ENCODE measurements at regions not wholly inside any gene's neighbourhood (a gene's known extent, or its start where the extent isn't known, plus 50 kb on each side); places are given as distances from the start of the nearest gene placed in this dataset.

DNA sequence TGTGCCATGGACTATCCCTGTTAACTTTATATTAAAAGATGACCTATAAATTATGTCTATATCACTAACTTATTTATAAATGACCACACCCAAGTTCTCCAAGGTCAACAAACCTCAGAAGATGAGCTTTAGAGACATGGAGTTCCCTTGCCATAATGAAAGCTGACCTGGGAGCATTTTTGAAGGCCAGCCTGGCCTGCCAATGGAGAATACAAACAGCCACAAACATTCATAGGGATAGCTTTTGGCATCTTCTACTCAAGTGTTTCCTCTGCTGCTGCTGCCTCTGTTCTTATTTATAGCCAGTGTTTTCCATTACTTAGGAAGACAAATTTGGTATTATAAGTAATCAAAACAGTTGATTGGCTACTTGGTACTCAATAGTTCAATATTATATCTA is 117.3 kb upstream of the ADAMTS19 start:
- DNase-seq: no peak

DNA sequence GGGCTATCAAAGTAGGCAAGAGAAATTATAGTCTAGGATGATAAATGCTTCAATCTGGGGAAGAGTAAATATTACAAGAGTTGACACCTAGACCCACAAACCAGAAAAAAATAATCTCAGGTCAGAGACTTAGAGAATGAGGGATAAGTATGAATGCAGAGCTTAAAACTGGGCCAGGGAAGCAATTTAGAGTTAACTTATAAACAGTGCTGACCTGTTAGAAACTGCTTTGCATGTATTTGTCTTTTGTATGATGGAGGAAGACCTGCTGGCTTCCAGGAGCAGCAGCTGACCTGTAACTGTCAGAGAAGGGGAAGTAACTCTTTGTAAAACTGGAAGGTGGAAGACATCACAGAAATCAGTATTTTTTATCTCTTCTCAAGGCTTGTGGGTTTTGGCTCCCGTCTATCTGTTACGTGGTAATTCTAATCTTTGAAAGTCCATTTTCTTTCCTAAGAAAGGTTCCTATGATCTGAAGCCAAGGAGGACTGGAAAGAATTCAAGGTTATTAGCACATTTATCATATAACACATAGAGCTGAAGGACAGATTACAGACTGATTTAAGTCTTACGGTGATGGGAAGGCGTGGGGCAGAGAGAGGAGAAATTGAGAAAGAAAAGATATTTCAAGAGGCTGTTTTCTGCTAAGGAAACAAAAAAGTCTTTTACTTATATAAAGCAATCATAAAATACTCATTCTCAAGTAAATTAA is 114.7 kb upstream of the ADAMTS19 start:
- DNase-seq: no peak

DNA sequence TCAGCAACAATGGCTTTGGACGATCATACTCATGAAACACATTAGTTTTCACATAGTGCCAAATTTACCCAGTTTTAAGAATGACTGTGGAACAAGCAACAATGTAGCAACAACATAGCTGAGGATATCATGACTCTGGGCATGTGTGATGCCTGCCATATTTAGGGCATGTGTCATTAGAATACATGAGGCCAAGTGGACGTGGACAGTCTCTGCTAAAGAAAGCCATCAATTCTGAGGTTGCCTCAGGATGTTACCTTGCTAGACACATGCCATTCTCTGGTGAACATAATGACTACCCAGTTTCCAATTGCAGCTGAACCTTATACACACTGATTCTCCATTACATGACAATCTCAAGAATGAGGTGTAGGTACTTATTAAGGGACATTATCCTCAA is 103.3 kb upstream of the ADAMTS19 start:
- no peak for DNase-seq

DNA sequence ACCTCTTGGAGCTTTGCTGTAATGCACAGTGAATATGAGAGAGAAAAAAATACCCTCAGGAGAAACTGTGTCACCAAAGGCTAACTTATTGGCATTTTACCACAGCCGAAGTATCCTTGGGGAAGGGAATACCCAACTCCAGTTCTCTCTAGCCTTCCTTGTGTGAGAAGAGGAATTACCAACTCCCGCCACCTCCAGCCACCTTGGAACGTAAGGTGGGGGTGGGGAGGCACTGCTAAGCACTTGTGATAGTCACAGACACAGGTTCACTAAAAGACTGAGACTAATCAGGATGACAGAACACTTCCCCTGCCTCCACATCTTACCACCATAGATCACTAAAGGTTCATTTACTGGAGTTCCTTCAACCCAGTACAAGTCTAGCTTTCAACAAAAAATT is 102.0 kb upstream of the ADAMTS19 start:
- DNase-seq: no peak

DNA sequence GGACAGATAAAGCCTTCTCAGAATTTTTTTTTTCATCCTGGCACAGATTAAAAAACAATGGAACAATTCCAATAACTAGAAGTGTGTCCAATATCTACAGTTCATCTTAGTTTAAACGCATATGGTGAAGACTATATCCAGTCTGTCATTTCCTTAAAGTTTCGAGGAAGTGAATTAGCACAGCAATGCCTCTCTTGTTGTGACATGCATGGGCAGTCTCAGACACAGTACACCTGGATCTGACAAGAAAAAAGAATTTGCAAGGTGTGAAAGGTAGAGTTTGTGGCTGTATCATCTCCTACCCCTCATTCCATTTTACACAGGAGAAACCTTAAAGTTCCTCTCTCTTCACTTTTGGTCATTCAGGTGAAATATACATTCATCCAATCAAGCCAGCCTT is 100.6 kb upstream of the ADAMTS19 start:
- DNase-seq: no peak

DNA sequence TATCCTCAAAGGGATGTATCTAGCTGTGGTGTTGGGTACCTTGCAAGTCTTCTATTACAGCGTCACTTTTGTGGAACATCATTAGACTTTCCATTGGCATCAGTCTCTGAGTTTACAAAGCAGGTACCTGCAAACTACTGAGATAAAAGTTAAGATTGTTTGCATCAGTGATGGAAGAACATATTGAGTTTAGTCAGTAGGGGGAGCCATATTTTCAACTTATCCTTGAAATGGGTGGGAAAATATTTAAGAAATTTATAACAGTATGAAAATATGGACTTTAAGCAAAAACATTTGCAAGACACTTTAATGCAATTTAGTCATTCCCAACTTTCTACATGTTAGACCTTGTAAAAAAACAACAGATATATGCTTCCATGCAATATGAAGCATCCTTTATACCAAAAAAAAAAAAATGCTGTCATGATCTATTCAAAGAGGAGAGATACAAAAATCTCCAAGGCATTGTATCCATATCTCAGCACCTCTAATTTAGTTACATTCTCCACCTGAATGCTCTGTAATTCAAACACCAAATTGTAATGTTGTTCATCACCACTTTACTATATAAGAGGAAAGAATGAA is 98.6 kb upstream of the ADAMTS19 start:
- DNase-seq: peak in 2 of 4 experiments; percentile 1 to 7

DNA sequence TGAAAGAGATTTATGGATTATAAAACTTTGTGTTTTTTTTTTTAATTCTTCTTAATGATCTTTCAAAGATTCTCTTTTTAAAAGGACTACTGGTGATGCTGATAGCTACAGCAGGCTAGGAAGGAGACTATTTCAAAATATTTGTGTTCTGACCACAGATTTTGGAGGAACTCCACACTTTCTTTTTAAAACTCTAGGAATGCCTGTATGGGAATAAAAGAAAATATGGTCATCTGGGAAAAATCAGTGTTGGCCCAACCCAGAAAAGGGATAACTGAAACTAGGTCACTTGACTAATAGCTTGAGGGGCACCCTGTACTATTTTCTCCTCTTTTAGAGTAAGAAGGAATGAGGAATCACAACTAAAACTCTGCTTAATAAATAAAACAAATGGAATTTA is 97.6 kb upstream of the ADAMTS19 start:
- DNase-seq: no peak

DNA sequence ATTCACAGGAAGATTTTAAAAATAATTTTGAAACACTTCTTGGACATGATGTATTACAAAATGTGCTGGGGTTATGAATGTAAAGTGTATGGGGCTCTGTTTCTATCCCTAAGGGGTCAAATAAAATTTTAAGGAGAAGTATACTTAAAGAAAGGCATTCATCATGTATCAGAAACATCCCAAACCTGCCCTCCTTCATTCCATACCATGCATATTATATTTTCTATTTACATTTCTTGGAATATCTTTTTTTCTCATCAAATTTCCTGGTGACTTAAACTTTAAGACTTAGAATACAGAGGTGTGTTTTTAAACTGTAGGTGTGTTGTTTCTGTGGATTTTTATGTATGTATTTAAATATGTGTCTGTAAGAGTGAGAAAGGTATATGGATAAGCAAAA is 96.1 kb upstream of the ADAMTS19 start:
- no peak for DNase-seq

DNA sequence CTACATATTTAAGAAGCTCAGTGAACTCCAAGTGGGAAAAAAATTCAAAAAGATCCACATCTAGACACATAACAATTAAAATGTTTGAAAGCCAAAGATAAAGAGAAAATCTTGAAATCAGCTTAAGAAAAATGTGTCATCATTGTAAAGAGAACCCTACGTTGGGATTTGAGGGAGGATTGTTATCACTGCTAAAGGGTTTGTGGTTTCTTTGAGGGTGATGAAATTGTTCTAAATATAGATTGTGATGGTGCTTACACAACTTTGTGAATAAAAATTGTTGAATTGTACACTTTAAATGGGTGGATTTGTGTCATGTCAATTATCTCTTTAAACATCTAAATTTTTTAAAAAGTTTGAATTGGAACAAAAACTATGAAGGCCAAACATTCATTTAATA is 92.2 kb upstream of the ADAMTS19 start:
- DNase-seq: no peak

DNA sequence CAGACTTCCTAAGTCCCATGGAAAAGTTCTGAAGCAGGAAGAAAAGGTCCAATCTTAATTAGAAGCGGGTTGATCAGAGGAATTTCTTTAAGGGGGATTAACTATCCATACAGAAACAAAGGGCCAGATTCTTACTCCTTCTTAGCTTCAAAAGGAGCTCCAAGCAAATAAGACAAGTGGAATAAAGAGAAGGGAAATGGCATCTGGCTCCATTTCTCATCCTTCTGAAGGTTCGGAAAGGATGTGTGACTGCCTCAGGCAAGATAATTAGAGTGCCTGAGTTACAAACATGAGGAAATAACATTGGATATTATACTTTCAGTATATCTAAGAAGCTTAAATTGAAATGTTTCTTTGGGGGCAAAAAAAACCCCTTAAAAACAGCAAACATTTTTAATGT is 88.1 kb upstream of the ADAMTS19 start:
- DNase-seq: no peak

DNA sequence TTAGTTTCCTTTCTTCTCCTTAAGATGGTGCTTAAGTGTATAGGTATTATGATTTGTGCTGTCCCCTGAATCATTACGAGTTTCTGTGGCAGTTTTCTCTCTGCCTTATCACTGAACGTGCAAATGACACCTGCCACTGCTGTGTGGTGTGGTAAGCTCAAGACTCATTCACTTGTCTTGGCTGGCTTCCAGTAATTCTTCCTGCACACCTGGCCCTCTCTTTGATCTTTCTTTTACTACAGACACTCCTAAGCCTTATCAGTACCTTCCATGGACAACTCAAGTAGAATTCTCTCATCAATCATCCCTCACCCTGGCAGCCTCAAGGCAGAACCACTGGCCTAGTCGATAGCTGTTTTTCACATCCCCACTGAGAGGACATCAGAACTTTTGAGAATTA is 82.6 kb upstream of the ADAMTS19 start:
- DNase-seq: no peak

DNA sequence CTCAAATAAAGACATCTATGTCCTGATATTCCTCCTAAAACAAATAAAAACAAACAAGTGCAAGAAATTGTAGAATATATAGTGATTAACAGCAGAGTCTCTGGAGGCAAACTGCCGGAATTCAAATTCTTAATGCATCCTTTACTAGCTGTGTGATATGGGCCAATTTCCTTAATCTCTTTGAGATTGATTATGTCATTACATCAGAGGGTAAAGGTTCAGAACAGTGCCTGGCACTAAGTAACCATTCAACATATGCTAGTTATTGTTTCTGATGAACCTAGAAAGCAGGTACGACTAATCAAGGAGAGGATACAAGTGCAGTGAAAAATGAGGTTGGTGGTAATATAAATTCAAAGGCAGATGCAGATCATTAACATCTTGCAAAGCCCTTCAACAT is 81.1 kb upstream of the ADAMTS19 start:
- DNase-seq: no peak

DNA sequence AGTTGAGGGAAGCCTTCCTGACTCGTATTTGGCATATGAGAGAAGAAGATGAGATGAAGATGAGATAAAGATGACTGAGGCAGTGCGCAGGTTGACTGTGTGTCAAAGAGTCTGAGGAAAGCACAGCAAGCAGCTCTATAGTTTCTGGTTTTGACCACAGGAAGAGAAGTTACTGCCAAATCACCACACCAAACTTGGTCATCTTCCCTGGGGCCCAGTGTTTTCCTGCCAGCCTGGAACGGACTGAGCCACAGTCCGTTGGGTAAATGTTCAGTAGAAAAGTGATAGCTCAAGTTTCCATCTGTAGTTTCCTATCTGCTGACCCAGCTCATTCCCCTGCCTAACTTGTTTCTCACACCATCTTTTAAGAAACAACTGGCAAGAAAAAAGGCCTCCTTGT is 80.7 kb upstream of the ADAMTS19 start:
- DNase-seq: no peak

DNA sequence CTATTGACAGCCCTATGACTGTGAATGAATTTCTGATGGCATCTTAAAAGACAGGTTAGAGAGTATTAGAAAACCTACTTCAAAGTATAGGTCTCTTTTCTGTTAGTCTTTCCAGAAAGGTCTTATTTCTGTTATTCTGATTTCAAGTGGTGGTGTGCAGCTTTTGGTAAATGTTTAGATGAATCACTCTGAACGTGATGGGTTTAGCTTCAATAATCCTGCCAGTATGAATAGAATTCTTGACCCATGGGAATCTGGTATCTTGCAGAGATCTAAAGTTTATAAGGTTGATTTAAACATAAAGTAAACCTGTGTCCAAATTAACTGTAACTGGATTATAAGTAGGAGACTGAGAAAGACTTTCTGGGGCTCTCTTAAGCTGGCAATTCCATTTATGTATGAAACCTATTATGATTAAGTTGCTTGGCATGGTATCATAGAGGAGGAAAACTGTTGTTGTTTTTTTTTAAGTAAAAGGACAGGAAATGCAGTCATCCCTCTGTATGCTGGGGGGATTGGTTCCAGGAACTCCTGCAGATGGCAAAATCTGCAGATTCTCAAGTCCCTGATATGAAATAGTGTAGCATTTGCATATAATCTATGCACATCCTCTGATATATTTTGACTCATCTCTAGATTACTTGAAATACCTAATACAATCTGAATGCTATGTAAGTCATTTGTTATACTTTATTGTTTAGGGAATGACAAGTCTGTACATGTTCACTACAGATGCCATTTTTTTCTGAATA is 77.0 kb upstream of the ADAMTS19 start:
- DNase-seq: no peak

DNA sequence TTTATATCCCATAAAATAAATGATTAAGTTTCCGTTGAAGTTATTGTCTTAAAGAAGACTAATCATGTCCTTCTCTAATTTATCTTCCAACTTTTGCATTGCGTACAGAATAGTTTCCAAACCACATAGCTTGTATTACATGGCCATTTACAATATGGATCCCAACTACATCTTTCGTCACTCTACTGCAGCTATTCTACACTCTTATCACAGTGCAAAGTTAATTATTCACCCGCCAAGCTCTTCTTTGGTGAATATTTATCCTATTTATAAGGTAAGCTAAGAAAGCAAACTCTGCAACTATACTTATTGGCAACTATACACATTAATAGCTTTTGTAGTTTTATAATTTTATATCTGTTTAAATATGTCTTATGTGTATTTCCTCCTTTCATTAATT is 75.9 kb upstream of the ADAMTS19 start:
- DNase-seq: no peak

DNA sequence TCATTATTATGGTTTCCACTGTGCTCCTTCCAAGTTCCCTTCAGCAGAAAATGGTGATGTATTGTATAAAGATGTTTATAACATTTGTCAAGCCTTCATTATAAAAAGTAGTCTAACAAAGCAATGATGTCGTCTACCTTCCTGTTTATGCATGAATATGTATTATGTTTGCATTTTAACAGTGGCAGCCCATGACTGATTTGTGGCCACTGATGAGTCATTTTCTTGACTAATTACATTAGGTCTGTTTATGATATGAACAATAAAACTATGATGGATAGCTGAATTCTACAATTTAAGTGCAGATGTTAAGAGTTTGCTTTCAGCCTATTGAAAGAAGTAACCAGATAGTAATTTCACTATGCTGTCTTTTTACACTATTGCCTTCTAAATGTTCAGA is 75.4 kb upstream of the ADAMTS19 start:
- no peak for DNase-seq

DNA sequence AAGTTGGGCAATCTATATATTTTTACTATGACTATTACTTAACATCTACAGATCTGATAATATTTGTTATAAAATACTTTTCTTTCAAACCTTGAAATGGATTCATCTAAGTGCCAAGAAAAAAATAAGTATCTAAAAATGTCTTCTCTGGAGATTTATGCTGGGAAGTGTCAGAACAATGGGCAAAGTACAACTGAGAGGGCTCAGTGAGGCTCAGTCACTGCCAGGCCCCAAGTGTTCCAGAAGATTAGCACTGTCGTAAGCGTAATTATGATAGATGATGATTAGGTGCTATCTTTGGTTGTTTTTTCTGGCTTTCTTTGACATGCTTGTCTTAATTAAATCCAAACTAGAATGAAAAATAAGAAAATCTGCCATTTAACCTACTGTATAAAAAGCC is 72.2 kb upstream of the ADAMTS19 start:
- DNase-seq: no peak

DNA sequence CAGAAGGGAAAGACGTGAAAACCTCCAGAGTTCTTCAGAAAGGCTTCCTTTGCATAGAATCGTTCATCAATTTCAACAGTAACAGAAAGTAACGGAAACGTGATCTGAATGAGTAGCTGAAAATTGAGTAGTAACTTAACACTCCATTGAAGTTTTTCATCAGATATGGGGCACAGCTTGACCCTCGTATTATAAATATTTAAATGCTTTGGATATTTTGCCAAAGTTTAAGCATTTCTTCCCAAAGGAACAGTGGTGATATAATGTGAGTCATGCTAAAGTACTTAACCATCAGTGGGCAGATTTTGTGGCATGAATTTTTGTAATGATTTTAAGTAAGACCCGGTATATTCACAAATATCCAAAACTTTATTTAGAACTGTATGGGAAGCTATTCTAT is 67.4 kb upstream of the ADAMTS19 start:
- DNase-seq: no peak

DNA sequence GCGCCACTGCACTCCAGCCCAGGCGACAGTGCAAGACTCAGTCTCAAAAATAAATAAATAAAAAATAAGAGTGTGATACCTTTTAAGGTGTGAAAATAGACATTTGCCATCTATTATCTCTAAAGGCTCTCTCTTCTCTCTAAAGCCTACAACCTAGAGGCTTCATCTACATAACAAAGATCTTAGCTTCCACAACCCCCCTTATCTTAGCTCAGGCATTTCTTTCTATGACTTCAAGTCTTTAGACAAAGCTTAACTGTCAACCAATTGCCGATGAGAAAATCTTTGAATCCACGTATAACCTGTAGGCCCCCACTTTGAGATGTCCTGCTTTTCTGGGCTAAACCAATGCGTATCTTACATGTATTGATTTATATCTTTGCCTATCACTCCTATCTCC is 64.9 kb upstream of the ADAMTS19 start:
- no peak for DNase-seq

DNA sequence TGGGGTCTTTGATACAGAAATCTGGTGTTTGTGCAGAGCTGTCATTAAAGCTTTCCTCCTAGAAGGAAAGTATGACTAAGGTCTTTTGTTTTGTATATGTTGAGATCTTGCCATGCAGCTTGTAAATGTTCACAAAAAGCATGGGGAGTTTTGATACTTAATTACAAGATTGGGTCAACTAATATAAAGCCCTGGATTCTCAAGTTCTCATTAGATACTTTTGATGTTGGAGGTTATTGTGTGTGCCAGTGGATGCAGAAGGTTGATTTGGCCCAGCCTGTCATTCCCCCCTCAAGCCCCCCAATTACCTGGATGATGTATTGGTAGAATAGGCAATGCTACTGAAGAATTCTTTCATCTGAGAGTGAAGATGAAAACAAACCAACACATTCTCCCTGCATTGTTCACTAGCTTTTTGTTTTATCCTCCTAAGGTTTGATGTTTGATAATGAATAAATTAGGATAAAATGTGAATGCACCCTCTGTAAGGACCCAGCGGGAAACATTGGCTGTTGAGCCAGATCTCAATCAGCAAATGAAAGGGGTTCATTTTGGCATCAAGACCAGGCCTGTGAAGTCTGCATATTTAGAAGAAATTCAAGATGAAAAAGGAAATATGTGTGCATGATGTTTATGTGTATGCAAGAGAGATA is 61.9 kb upstream of the ADAMTS19 start:
- DNase-seq: no peak

DNA sequence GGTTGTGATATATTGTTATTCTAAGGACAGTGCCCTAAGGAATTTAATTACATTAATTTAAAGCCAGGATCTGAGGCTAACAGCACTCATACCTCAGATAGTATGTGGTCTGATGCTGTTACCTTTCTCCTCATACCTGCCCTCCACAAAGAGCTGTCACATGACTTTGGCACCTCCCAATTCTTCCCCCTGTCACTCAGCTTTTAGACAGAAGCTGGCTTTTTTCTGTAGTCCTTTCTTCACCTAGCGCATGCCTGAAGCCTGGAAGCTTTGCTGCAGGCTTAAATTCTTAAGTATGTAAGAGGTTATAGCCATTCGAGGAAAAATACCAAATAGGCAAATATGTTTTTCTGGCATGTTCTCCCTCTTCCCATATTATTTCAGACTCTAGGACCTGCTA is 61.0 kb upstream of the ADAMTS19 start:
- no peak for DNase-seq

DNA sequence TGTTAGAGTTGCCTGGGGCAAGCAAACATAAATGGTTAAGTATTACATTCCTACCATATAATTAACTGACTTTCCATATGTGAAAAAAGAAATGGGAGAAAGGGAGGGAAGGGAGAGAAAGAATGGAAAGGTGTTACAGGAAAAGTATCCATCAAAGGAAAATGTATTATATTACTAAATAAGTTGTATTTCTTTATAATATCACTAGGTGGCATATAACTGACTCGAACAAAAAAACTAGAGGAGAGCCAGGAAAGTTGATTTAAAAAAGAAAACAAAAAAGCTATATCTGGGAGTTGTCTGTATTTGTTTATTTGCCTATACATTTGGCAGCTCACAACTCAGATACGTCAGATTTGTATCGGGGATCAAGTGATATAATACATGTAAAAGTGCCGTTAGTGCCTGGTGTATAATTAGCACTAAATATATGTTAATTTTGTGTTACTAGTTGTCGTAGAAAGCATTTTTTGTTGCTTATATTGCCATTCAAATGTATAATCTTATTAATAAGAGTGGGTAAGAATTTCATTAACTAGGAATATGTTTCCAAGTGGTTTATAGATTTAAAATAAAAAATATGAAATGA is 59.6 kb upstream of the ADAMTS19 start:
- no peak for DNase-seq

DNA sequence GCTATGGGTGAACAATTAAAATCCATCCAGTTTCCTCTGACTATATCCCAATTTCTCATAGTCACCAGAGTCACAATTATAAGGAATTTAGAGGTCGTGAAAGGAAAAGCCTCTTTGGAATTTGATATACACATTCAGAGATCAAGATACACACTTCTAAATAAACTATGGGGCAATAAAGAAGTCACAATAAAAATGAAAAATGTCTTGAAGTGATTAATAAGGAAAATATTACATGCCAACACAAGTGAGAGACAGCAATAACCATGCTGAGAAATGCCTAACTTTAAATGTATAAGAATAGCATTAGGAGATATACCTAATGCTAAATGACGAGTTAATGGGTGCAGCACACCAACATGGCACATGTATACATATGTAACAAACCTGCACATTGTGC is 54.9 kb upstream of the ADAMTS19 start:
- no peak for DNase-seq
